Panc1 (cell line): ENCODE measurements at regions not wholly inside any gene's neighbourhood (a gene's known extent, or its start where the extent isn't known, plus 50 kb on each side); places are given as distances from the start of the nearest gene placed in this dataset.

Experiments used
- ATAC-seq: fragments of 200-7000 bp; cut with Tn5 transposase; 2 replicates; pipeline ENCODE4 v1.9.1; 2020; ENCODE audit warnings: mild to moderate bottlenecking, moderate library complexity
- BruUV-seq: library from RNA; stranded (reverse); fragments of 400-500 nt; replicated peaks from 2 replicates; lab custom pipeline; 2021; lab: Mats Ljungman, UMichigan
- CTCF ChIA-PET: fragments of 300-600 bp; sonication (Branson Sonifier 250); formaldehyde crosslinking; loops from one replicate; lab custom pipeline; 2022; ENCODE audit warnings: antibody characterized with exemption; lab: Charles Lee
- POLR2A ChIA-PET: fragments of 300-600 bp; sonication (Branson Sonifier 250); formaldehyde crosslinking; loops from one replicate; lab custom pipeline; 2022; ENCODE audit warnings: antibody characterized with exemption; lab: Charles Lee
- DNase-seq: peaks from one replicate; pipeline ENCODE4 v3.0.0-alpha.2; 2010; ENCODE audit warnings: low read depth, low spot score
- H3K27ac ChIP-seq: 2 replicates; pipeline ENCODE4 v1.5.1; 2011; ENCODE audit warnings: mild to moderate bottlenecking, low read length, inconsistent platforms
- H3K27me3 ChIP-seq: fragments of 200-500 bp; sonication (Bioruptor generic); 2 replicates; pipeline ENCODE4 v1.6.0; 2014; ENCODE audit warnings: low read length, inconsistent platforms; ENCODE audit not compliant: control insufficient read depth, insufficient read depth
- H3K36me3 ChIP-seq: fragments of 200-500 bp; sonication (Bioruptor generic); 2 replicates; pipeline ENCODE4 v1.5.1; 2014; ENCODE audit warnings: inconsistent platforms, mild to moderate bottlenecking, low read length, moderate library complexity; ENCODE audit not compliant: control insufficient read depth, insufficient read depth
- H3K4me1 ChIP-seq: 2 replicates; pipeline ENCODE4 v1.5.1; 2011; ENCODE audit warnings: inconsistent platforms, mild to moderate bottlenecking, low read length, moderate library complexity; ENCODE audit not compliant: control insufficient read depth, insufficient read depth
- H3K4me3 ChIP-seq, 2 experiments: 2 replicates each; pipeline ENCODE4 v1.5.1; 2011 to 2012; ENCODE audit warnings: low read depth in 2 of 2, low read length in 2 of 2, mild to moderate bottlenecking in 2 of 2, inconsistent platforms in 1 of 2, moderate library complexity in 1 of 2
- H3K9me3 ChIP-seq: fragments of 200-500 bp; sonication (Bioruptor generic); 2 replicates; pipeline ENCODE4 v1.5.1; 2014; ENCODE audit warnings: low read depth, mild to moderate bottlenecking, inconsistent platforms, low read length, moderate library complexity; ENCODE audit not compliant: control insufficient read depth, insufficient read depth
- POLR2AphosphoS5 ChIP-seq: IDR thresholded peaks from 2 replicates; pipeline ENCODE4 v1.6.1; 2012; ENCODE audit warnings: mild to moderate bottlenecking, low read depth, low read length, moderate library complexity
- SIN3A ChIP-seq: IDR thresholded peaks from 2 replicates; pipeline ENCODE4 v1.6.1; 2012; ENCODE audit warnings: low read depth, mild to moderate bottlenecking, low read length, moderate library complexity, borderline replicate concordance; ENCODE audit not compliant: insufficient read depth
- TCF7L2 ChIP-seq: IDR thresholded peaks from 2 replicates; pipeline ENCODE4 v1.6.1; 2011; ENCODE audit warnings: mild to moderate bottlenecking, low read depth, low read length, inconsistent platforms
- in situ Hi-C: cut with HindIII; loops from 2 replicates; pipeline ENCODE4 v1.10.0; 2016; ENCODE audit warnings: low sequenced_read_pairs, low pct_unique_long_range_greater_than_20kb
- intact Hi-C: fragments of 100-400 bp; cut with micrococcal nuclease; formaldehyde crosslinking; loops from one replicate; pipeline ENCODE4 v1.10.0; 2022; ENCODE audit not compliant: unreplicated experiment
- TF ChIP-seq, protein P1 (sequence below): fragments of 450-650 bp; IDR thresholded peaks from 2 replicates; pipeline ENCODE4 v1.5.1; 2017; ENCODE audit warnings: mild to moderate bottlenecking
- TF ChIP-seq, protein P2 (sequence below), 2 experiments: IDR thresholded peaks; 2 replicates each; pipeline ENCODE4 v1.6.1; 2011 to 2012; ENCODE audit warnings: low read depth in 2 of 2, control low read depth in 1 of 2, low read length in 1 of 2, mild to moderate bottlenecking in 1 of 2, moderate library complexity in 1 of 2; ENCODE audit not compliant: insufficient read depth in 1 of 2

DNA sequence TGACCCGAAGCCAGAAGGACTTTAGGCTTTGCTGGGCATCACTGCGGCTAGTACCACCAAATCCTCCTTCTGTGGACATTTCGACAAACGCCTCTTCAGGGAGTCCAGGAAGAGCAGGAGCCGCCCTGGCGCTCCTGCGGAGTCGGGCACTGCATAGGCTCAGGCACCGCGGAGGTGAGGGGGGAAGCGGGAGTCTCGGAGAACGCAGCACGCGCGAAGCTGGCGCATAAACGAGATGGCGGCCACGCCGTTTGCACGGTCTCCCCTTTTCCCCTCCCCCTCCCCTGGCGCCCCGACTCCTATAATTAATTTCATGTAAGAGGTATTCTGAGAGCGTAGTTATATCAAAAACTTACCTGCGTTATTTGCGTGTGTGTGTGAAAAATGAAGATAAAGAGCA is 137.8 kb upstream of the GAS1 start:
- no TSS peak for BruUV-seq
- Histone ChIP-seq H3K4me1 (no peaks in the 10 kb centered on the region), H3K27me3 (no peaks in the 10 kb centered on the region), H3K27ac (no peak overlapping the region), H3K36me3 (no peaks in the 10 kb centered on the region), H3K4me3 (no peak overlapping the region), H3K9me3 (no peaks in the 10 kb centered on the region)
- TF ChIP-seq SIN3A (no peak), POLR2AphosphoS5 (no peak), TCF7L2 (no peak)
- TF ChIP-seq, protein P1, sequence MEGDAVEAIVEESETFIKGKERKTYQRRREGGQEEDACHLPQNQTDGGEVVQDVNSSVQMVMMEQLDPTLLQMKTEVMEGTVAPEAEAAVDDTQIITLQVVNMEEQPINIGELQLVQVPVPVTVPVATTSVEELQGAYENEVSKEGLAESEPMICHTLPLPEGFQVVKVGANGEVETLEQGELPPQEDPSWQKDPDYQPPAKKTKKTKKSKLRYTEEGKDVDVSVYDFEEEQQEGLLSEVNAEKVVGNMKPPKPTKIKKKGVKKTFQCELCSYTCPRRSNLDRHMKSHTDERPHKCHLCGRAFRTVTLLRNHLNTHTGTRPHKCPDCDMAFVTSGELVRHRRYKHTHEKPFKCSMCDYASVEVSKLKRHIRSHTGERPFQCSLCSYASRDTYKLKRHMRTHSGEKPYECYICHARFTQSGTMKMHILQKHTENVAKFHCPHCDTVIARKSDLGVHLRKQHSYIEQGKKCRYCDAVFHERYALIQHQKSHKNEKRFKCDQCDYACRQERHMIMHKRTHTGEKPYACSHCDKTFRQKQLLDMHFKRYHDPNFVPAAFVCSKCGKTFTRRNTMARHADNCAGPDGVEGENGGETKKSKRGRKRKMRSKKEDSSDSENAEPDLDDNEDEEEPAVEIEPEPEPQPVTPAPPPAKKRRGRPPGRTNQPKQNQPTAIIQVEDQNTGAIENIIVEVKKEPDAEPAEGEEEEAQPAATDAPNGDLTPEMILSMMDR = no peak
- TF ChIP-seq, protein P2, sequence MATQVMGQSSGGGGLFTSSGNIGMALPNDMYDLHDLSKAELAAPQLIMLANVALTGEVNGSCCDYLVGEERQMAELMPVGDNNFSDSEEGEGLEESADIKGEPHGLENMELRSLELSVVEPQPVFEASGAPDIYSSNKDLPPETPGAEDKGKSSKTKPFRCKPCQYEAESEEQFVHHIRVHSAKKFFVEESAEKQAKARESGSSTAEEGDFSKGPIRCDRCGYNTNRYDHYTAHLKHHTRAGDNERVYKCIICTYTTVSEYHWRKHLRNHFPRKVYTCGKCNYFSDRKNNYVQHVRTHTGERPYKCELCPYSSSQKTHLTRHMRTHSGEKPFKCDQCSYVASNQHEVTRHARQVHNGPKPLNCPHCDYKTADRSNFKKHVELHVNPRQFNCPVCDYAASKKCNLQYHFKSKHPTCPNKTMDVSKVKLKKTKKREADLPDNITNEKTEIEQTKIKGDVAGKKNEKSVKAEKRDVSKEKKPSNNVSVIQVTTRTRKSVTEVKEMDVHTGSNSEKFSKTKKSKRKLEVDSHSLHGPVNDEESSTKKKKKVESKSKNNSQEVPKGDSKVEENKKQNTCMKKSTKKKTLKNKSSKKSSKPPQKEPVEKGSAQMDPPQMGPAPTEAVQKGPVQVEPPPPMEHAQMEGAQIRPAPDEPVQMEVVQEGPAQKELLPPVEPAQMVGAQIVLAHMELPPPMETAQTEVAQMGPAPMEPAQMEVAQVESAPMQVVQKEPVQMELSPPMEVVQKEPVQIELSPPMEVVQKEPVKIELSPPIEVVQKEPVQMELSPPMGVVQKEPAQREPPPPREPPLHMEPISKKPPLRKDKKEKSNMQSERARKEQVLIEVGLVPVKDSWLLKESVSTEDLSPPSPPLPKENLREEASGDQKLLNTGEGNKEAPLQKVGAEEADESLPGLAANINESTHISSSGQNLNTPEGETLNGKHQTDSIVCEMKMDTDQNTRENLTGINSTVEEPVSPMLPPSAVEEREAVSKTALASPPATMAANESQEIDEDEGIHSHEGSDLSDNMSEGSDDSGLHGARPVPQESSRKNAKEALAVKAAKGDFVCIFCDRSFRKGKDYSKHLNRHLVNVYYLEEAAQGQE (IDR thresholded peaks at IDR 0.05; ENCODE audit: insufficient read depth in 1 of 2, low read depth in 2 of 2, low read length in 1 of 2) = no peak
- intact Hi-C loops (no loop called here), in situ Hi-C loops (no loop called here)
- ChIA-PET POLR2A (no interaction called here), CTCF (no interaction called here)
- ATAC-seq (no peak), DNase-seq (no peak)

DNA sequence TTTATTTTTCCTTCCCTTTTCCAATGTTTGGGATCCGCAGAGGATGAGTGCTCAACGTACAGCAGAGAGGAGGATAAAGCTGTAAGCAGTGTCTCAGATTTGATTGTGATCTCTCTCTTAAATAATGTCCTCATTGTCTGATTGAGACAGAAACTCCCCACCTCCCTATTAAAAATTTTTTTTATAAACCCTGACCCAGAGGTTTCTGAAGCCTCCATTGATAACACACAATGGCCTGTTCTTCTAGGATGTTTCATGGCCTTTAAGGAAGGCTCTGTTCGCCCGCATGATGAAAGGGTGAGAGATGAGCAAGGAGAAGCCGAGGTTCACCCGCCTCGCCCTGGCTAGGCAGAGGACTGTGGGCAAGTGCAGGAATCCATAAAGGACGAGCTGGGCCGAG is 138.2 kb upstream of the GAS1 start:
- BruUV-seq = no TSS peak
- ChIA-PET POLR2A (no interaction called here), CTCF (no interaction called here)
- no peak for TF ChIP-seq POLR2AphosphoS5
- TF ChIP-seq TCF7L2 = no peak
- TF ChIP-seq SIN3A = no peak
- TF ChIP-seq, protein P2 (IDR thresholded peaks at IDR 0.05; ENCODE audit: insufficient read depth in 1 of 2, low read depth in 2 of 2, low read length in 1 of 2) = no peak
- TF ChIP-seq, protein P1 = no peak
- no peak for ATAC-seq
- Histone ChIP-seq H3K9me3 (no peaks in the 10 kb centered on the region), H3K4me3 (no peak overlapping the region), H3K36me3 (no peaks in the 10 kb centered on the region), H3K27ac (no peak overlapping the region), H3K4me1 (no peaks in the 10 kb centered on the region), H3K27me3 (no peaks in the 10 kb centered on the region)
- DNase-seq = no peak
- in situ Hi-C loops = no loop called here
- intact Hi-C loops = no loop called here
